GM21786 (cell line): ENCODE measurements at regions not wholly inside any gene's neighbourhood (a gene's known extent, or its start where the extent isn't known, plus 50 kb on each side); places are given as distances from the start of the nearest gene placed in this dataset.
"Not testable (repeated sequence)": the region's sequence is repeated elsewhere in the genome, so short reads cannot be mapped to it uniquely, and the experiment has no call there.

Experiments
- ATAC-seq: cut with Tn5 transposase; IDR thresholded peaks from one replicate; pipeline ENCODE4 v1.9.1; 2021; ENCODE audit not compliant: unreplicated experiment

DNA sequence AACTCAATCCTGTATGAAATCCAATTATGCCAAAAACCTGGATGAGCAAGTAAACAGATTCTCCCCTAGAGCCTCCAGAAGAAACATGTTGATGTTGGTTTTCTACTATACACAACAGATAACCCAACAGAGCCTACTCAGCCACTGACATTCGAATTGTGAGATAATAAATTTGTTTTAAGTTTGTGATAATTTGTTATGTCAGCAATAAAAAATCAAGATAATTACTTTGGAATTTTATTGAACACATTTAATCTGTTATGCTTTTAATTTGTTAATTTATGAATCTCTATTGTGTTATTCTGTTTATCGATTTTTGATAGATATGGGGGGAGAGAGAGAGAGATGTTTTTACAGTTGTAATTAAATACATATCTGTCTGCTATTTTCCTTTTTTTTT is 1016.1 kb upstream of the PCDH7 start:
- ATAC-seq = no peak

- ATAC-seq = no peak
Observed at GRCh38 chr4:29708473-29708872, 1011.7 kb upstream of the PCDH7 start.

- no peak for ATAC-seq
Observed at GRCh38 chr4:29710519-29710918, 1009.6 kb upstream of the PCDH7 start.

- ATAC-seq = no peak
Observed at GRCh38 chr4:29711226-29711625, 1008.9 kb upstream of the PCDH7 start.

DNA sequence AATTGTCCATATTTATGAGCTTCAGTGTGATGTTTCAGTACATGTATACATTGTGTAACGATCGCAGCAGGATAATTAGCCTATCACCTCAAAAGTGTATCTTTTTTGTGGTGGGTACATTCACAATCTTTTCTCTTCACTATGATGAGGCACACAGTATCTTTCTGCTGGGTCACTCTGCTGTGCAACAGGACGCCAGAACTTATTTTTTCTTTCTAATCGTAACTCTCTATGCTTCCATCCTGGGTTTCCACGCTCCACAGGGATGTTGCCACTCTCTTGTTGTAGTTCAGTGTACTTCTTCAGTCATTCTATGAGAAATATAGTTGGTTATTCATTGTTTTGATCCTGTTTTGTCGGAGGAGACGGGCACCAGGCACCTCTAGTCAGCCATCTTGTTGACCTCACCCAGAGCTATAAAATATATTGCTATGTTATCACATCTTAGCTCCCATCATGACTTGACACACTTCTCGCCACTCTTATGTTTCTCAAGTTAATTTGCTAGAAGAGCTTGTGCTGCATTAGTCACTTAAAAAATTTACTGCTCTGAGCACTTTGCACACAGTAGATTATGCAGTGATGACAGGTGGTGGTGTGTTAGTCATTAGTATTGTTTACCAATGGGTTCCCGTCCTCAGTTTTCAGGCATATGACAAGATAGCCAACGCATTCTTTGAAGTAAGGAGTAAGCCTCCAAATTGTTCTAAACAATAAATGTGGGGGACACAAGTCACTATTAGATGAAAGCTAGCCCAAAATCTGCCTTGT is 1002.7 kb upstream of the PCDH7 start:
- no peak for ATAC-seq

GRCh38 chr4:29718136-29718535 is 1002.0 kb upstream of the PCDH7 start:
- no peak for ATAC-seq

DNA sequence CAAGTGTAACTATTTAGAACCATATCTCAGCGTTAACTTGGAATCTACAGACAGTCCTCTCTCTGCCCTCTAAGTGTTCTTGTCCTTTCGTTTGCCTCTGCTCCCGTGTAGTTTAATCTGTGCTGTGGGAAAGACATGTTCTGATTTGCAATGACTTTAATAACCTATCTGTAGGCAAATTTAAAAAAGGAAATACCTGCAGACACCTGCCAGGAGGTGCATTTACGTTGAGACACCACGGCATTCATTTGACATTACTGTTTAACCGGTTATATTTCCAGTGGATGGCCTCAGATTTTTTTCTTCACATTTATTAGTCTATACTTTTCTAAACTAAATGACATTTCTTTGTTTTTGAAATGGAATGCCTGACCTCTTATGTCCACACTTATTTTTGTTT is 997.9 kb upstream of the PCDH7 start:
- no peak for ATAC-seq

DNA sequence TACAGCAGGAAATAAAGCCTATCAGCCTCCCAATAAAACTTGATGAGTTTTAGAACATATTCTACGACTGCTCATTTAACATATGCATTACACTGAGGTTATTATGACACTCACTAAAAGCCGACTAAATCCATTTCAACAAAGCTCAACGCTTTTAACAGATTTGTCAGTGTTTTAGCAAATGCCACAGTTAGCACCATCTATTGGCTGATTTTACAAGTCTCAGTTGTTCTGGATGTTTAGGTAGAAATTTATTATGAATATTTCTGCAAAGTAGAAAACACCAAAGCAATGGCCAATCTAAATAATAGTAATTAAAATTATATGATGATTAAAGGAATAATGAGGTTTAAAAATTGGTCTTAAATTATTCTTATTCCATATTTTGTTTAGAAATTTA is 993.2 kb upstream of the PCDH7 start:
- ATAC-seq = no peak

DNA sequence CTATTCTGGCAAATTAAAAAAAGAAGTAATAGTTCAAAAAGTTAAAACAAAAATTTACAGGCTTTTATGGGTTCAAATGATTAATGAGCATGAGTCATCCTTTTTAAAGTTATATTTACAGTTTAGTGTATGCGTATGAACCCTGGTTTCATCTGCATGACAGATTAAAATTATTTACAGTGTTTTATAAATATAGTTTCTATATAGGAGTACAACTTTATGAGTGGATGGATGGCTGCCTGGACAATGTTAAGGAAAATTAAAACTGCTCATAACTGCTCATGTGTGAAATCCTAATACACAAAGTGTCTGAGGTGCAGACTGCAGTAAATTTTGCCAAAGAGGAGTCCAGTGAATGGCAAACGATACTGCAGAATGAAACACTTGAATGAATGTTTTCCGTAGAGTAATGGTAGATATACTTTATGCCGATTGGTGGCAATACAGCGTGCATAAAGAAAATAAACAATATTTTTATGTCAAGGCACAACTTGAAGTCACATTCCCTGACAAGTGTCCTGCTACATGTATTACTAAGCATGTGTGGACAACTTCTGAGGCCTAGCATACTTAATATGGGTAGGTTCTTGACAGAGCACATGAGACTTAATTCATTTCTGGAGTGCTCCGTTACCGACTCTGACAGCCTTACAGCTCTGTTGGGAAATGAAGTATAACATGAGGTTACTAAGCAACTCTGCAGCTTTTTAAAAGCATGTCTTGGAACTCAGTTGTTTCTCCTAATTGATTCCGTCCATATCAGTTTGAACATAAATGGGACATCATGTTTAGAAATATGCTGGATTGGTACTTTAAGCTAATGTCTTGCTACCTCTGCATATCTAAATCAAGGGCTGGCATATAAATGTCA is 985.6 kb upstream of the PCDH7 start:
- ATAC-seq = no peak

- no peak for ATAC-seq
Observed at GRCh38 chr4:29756966-29757365, 963.2 kb upstream of the PCDH7 start.

GRCh38 chr4:29762151-29762550 is 958.0 kb upstream of the PCDH7 start:
- ATAC-seq = no peak

- no peak for ATAC-seq
Observed at GRCh38 chr4:29770627-29771026, 949.5 kb upstream of the PCDH7 start.

DNA sequence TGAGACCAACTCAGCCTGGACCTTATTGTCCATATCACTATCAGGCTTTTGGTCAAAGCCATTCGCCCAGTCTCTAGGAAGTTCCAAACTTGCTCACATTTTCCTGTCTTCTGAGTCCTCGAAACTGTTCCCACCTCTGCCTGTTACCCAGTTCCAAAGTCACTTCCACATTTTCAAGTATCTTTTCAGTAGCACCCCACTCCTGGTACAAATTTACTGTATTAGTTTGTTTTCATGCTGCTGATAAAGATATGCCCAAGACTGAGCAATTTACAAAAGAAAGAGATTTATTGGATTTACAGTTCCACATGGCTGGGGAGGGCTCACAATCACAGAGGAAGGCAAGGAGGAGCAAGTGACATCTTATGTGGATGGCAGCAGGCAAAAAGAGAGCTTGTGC is 932.0 kb upstream of the PCDH7 start:
- not testable (repeated sequence) for ATAC-seq

DNA sequence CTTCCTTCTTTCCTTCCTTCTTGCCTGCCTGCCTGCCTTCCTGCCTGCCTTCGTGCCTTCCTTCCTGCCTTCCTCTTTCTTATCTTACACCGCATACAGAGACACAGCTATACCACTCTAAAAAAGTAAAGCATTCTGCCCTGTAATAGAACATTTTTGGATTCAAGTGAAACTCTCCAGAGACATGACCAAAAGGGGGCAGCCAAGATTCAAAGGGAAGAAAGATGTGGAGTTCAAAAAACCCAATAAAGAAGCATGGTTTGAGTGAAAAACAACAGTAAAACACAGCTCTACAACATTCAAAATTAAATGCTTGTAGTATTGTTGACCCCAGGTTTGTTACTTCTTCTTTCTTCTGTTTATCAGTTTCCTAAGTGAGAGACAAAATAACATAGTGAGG is 914.9 kb upstream of the PCDH7 start:
- ATAC-seq = no peak

GRCh38 chr4:29805916-29806480 is 914.2 kb upstream of the PCDH7 start:
- ATAC-seq = no peak

DNA sequence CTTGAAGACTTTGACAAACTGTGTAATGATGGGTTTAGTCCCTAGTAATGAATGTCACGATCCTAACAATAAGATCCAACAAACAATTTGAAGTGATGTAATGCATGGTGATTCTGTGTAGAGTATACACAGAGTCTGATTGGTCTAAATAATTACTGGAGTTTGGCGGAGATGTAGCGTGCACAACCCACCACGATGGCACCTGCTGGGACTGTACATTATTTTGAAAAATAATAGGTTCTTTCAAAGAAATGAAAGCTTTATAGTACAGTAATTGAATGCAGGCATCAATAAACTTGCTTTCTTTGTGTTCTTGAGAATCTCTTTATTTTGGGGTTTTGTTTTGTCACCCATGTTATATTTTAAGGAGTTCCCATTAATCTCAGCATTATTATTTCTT is 902.2 kb upstream of the PCDH7 start:
- no peak for ATAC-seq

- ATAC-seq = no peak
Observed at GRCh38 chr4:29829067-29829466, 891.1 kb upstream of the PCDH7 start.

DNA sequence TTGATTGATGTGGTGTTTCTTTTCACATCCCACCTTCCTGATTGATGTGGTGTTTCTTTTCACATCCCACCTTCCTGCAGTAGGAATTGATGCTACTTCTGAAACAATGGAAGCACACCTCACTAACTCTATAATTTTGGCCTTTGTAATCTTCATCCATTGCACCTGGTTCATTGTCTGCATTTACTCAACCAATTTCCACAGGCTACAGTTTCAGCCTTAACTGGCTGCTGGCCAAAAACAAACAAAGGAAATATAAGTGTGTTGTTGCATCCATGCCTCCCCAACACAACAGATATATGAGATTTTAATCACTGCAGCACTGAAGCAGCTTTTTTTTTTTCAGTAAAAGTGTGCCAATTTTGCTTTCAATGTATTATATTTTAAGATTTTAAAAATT is 867.6 kb upstream of the PCDH7 start:
- no peak for ATAC-seq

GRCh38 chr4:29853833-29854232 is 866.3 kb upstream of the PCDH7 start:
- ATAC-seq = no peak

GRCh38 chr4:29861307-29861706 is 858.9 kb upstream of the PCDH7 start:
- no peak for ATAC-seq

- ATAC-seq = no peak
Observed at GRCh38 chr4:29867412-29867811, 852.8 kb upstream of the PCDH7 start.

- ATAC-seq = no peak
Observed at GRCh38 chr4:29900336-29900735, 819.8 kb upstream of the PCDH7 start.
